ENCODE measurements at regions not wholly inside any gene's neighbourhood (a gene's known extent, or its start where the extent isn't known, plus 50 kb on each side); places are given as distances from the start of the nearest gene placed in this dataset.

GRCh38 chr18:48477348-48477747 is 61.5 kb upstream of the CTIF start:
- no peak overlapping the region for H3K27ac ChIP-seq
- no peaks in the 10 kb centered on the region for H3K36me3 ChIP-seq
- H3K4me3 ChIP-seq: no peak overlapping the region
- H3K4me1 ChIP-seq: peaks cover 0 to 5% of the 10 kb centered on the region in 2 donors
- intact Hi-C loops (cut with DNase I; ENCODE audit: low total_unique reads): loop anchor here (5.0 kb wide), 1 partner anchor 185 kb away; no protein-coding TSS in a partner anchor
- no peak for TF ChIP-seq POLR2AphosphoS5 (IDR thresholded peaks at IDR 0.05)
- TF ChIP-seq CTCF (IDR thresholded peaks at IDR 0.05): no peak
- TF ChIP-seq POLR2A (IDR thresholded peaks at IDR 0.05): no peak
- no peak for DNase-seq (ENCODE audit: low spot score in 2 of 2)
- H3K27me3 ChIP-seq: no peaks in the 10 kb centered on the region
- H3K9me3 ChIP-seq: no peaks in the 10 kb centered on the region

- DNase-seq (ENCODE audit: low spot score in 2 of 2): no peak
- TF ChIP-seq POLR2A (IDR thresholded peaks at IDR 0.05) (no peak), CTCF (IDR thresholded peaks at IDR 0.05) (no peak), POLR2AphosphoS5 (IDR thresholded peaks at IDR 0.05) (no peak)
- no peaks in the 10 kb centered on the region for H3K36me3 ChIP-seq
- no peak overlapping the region for H3K4me3 ChIP-seq
- H3K4me1 ChIP-seq: peaks cover 0 to 5% of the 10 kb centered on the region in 2 donors
- no peaks in the 10 kb centered on the region for H3K27me3 ChIP-seq
- H3K9me3 ChIP-seq: no peaks in the 10 kb centered on the region
- no peak overlapping the region for H3K27ac ChIP-seq
- intact Hi-C loops (cut with DNase I; ENCODE audit: low total_unique reads): loop anchor here (5.0 kb wide), 1 partner anchor 186 kb away; no protein-coding TSS in a partner anchor
Measured at GRCh38 chr18:48476550-48476917, 62.3 kb upstream of the CTIF start.

GRCh38 chr18:48475635-48476549 is 62.9 kb upstream of the CTIF start:
- Histone ChIP-seq H3K9me3 (no peaks in the 10 kb centered on the region), H3K4me1 (peaks cover 0 to 5% of the 10 kb centered on the region in 2 donors), H3K36me3 (no peaks in the 10 kb centered on the region), H3K27ac (no peak overlapping the region), H3K4me3 (no peak overlapping the region), H3K27me3 (no peaks in the 10 kb centered on the region)
- TF ChIP-seq CTCF (IDR thresholded peaks at IDR 0.05): peak; percentile 54 to 85 (median 77)
- no peak for TF ChIP-seq POLR2A (IDR thresholded peaks at IDR 0.05)
- intact Hi-C loops (cut with DNase I; ENCODE audit: low total_unique reads): loop anchor here (5.0 kb wide), 1 partner anchor 186 kb away; no protein-coding TSS in a partner anchor
- DNase-seq (ENCODE audit: low spot score in 2 of 2): no peak

GRCh38 chr18:48473816-48474215 is 64.6 kb upstream of the ZBTB7C start:
- no peak for DNase-seq (ENCODE audit: low spot score in 2 of 2)
- no peaks in the 10 kb centered on the region for H3K27me3 ChIP-seq
- H3K9me3 ChIP-seq: no peaks in the 10 kb centered on the region
- H3K36me3 ChIP-seq: no peaks in the 10 kb centered on the region
- TF ChIP-seq POLR2AphosphoS5 (IDR thresholded peaks at IDR 0.05) (no peak), CTCF (IDR thresholded peaks at IDR 0.05) (no peak), POLR2A (IDR thresholded peaks at IDR 0.05) (no peak)
- peaks cover 0 to 5% of the 10 kb centered on the region in 2 donors for H3K4me1 ChIP-seq
- no peak overlapping the region for H3K4me3 ChIP-seq
- H3K27ac ChIP-seq: no peak overlapping the region
- intact Hi-C loops (cut with DNase I; ENCODE audit: low total_unique reads): no loop called here

- Histone ChIP-seq H3K4me3 (no peak overlapping the region), H3K4me1 (peaks cover 0 to 5% of the 10 kb centered on the region in 2 donors), H3K36me3 (no peaks in the 10 kb centered on the region), H3K27me3 (no peaks in the 10 kb centered on the region), H3K9me3 (no peaks in the 10 kb centered on the region), H3K27ac (no peak overlapping the region)
- DNase-seq (ENCODE audit: low spot score in 2 of 2): no peak
- TF ChIP-seq POLR2AphosphoS5 (IDR thresholded peaks at IDR 0.05) (no peak), POLR2A (IDR thresholded peaks at IDR 0.05) (no peak), CTCF (IDR thresholded peaks at IDR 0.05) (no peak)
- intact Hi-C loops (cut with DNase I; ENCODE audit: low total_unique reads): no loop called here
Measured at GRCh38 chr18:48472610-48473009, 63.4 kb upstream of the ZBTB7C start.

Data from breast epithelium (tissue), 4 donors.